HUES64 (cell line): ENCODE measurements at regions not wholly inside any gene's neighbourhood (a gene's known extent, or its start where the extent isn't known, plus 50 kb on each side); places are given as distances from the start of the nearest gene placed in this dataset.

Experiments used
- H3K27ac ChIP-seq: 2 replicates; pipeline ENCODE4 v1.7.0; 2013; ENCODE audit warnings: low read depth, low read length, inconsistent platforms
- H3K27me3 ChIP-seq: 2 replicates; pipeline ENCODE4 v1.6.1; 2013; ENCODE audit warnings: mild to moderate bottlenecking, low read length; ENCODE audit not compliant: insufficient read depth
- H3K36me3 ChIP-seq: 2 replicates; pipeline ENCODE4 v1.6.1; 2013; ENCODE audit warnings: mild to moderate bottlenecking, low read length; ENCODE audit not compliant: insufficient read depth
- H3K4me1 ChIP-seq: 2 replicates; pipeline ENCODE4 v1.6.1; 2013; ENCODE audit warnings: mild to moderate bottlenecking, low read length, moderate library complexity; ENCODE audit not compliant: insufficient read depth
- H3K4me3 ChIP-seq: 2 replicates; pipeline ENCODE4 v1.5.1; 2013; ENCODE audit warnings: mild to moderate bottlenecking, low read length, moderate library complexity
- H3K9ac ChIP-seq: 2 replicates; pipeline ENCODE4 v1.6.1; 2013; ENCODE audit warnings: mild to moderate bottlenecking, low read depth, low read length
- H3K9me3 ChIP-seq: 2 replicates; pipeline ENCODE4 v1.6.1; 2013; ENCODE audit warnings: low read depth, low read length; ENCODE audit not compliant: insufficient read depth
- WGBS: fragments of 150-250, 120-280 bp; methylation state at CpG from one replicate; pipeline ENCODE4 v1.1.7; 2013; ENCODE audit warnings: missing lambda C conversion rate; 5-methylcytosine and 5-hydroxymethylcytosine counted together

GRCh38 chr13:84029396-84029795, 147.1 kb upstream of the SLITRK1 start:
- no peaks in the 10 kb centered on the region for H3K36me3 ChIP-seq
- H3K27me3 ChIP-seq: peaks cover 19% of the 10 kb centered on the region
- no peak overlapping the region for H3K9ac ChIP-seq
- H3K4me3 ChIP-seq: no peak overlapping the region
- H3K9me3 ChIP-seq: no peaks in the 10 kb centered on the region; the same call in 1 of the 2 replicates
- 96% methylated on average over 3 of the region's 4 CpGs for WGBS
- H3K27ac ChIP-seq: no peak overlapping the region
- H3K4me1 ChIP-seq: peaks cover 14% of the 10 kb centered on the region

- H3K36me3 ChIP-seq: no peaks in the 10 kb centered on the region
- WGBS: no CpG with 5 or more reads among the region's 1 CpG
- H3K4me1 ChIP-seq: peaks cover 14% of the 10 kb centered on the region
- no peak overlapping the region for H3K27ac ChIP-seq
- no peak overlapping the region for H3K4me3 ChIP-seq
- H3K27me3 ChIP-seq: peaks cover 25% of the 10 kb centered on the region
- H3K9me3 ChIP-seq: no peaks in the 10 kb centered on the region; the same call in 1 of the 2 replicates
- no peak overlapping the region for H3K9ac ChIP-seq
Measured at GRCh38 chr13:84025824-84026223, 143.6 kb upstream of the SLITRK1 start.

- H3K36me3 ChIP-seq: no peaks in the 10 kb centered on the region
- no peak overlapping the region for H3K27ac ChIP-seq
- H3K27me3 ChIP-seq: no peaks in the 10 kb centered on the region
- no peaks in the 10 kb centered on the region for H3K4me1 ChIP-seq
- 96% methylated on average over 9 of the region's 9 CpGs for WGBS
- H3K9me3 ChIP-seq: no peaks in the 10 kb centered on the region
- no peak overlapping the region for H3K4me3 ChIP-seq
- no peak overlapping the region for H3K9ac ChIP-seq
Measured at GRCh38 chr13:83996415-83996814, 114.1 kb upstream of the SLITRK1 start.

GRCh38 chr13:83995930-83996329, 113.7 kb upstream of the SLITRK1 start:
- no peaks in the 10 kb centered on the region for H3K36me3 ChIP-seq
- H3K9me3 ChIP-seq: no peaks in the 10 kb centered on the region
- H3K4me1 ChIP-seq: no peaks in the 10 kb centered on the region
- WGBS: 96% methylated on average over 7 of the region's 7 CpGs
- H3K27ac ChIP-seq: no peak overlapping the region
- H3K9ac ChIP-seq: no peak overlapping the region
- no peak overlapping the region for H3K4me3 ChIP-seq
- H3K27me3 ChIP-seq: no peaks in the 10 kb centered on the region

GRCh38 chr13:83992566-83993358, 110.5 kb upstream of the SLITRK1 start:
- Histone ChIP-seq H3K9me3 (no peaks in the 10 kb centered on the region), H3K9ac (no peak overlapping the region), H3K27me3 (no peaks in the 10 kb centered on the region), H3K4me3 (no peak overlapping the region), H3K36me3 (no peaks in the 10 kb centered on the region), H3K27ac (no peak overlapping the region), H3K4me1 (peaks cover 4% of the 10 kb centered on the region; the same call in 1 of the 2 replicates)
- WGBS: 93% methylated on average over 12 of the region's 13 CpGs

- Histone ChIP-seq H3K27ac (no peak overlapping the region), H3K9me3 (no peaks in the 10 kb centered on the region), H3K36me3 (no peaks in the 10 kb centered on the region), H3K4me1 (peaks cover 4% of the 10 kb centered on the region; the same call in 1 of the 2 replicates), H3K9ac (no peak overlapping the region), H3K4me3 (no peak overlapping the region), H3K27me3 (no peaks in the 10 kb centered on the region)
- WGBS: 100% methylated on average over 1 of the region's 1 CpG
Measured at GRCh38 chr13:83987394-83987793, 105.1 kb upstream of the SLITRK1 start.

GRCh38 chr13:83984793-83985192, 102.5 kb upstream of the SLITRK1 start:
- Histone ChIP-seq H3K36me3 (no peaks in the 10 kb centered on the region), H3K27me3 (no peaks in the 10 kb centered on the region), H3K4me1 (peaks cover 22% of the 10 kb centered on the region), H3K9ac (no peak overlapping the region), H3K27ac (no peak overlapping the region), H3K4me3 (no peak overlapping the region), H3K9me3 (no peaks in the 10 kb centered on the region)
- WGBS: 86% methylated on average over 1 of the region's 1 CpG

- Histone ChIP-seq H3K27me3 (no peaks in the 10 kb centered on the region), H3K4me1 (peaks cover 33% of the 10 kb centered on the region), H3K9ac (no peak overlapping the region), H3K36me3 (no peaks in the 10 kb centered on the region), H3K4me3 (no peak overlapping the region), H3K27ac (no peak overlapping the region), H3K9me3 (no peaks in the 10 kb centered on the region)
- WGBS: 95% methylated on average over 5 of the region's 5 CpGs
Measured at GRCh38 chr13:83980331-83980730, 98.1 kb upstream of the SLITRK1 start.

GRCh38 chr13:83975655-83976165, 93.4 kb upstream of the SLITRK1 start:
- Histone ChIP-seq H3K27ac (no peak overlapping the region), H3K36me3 (no peaks in the 10 kb centered on the region), H3K27me3 (no peaks in the 10 kb centered on the region), H3K4me3 (no peak overlapping the region), H3K9me3 (no peaks in the 10 kb centered on the region), H3K4me1 (peaks cover 39% of the 10 kb centered on the region), H3K9ac (no peak overlapping the region)

- Histone ChIP-seq H3K4me1 (no peaks in the 10 kb centered on the region), H3K4me3 (no peak overlapping the region), H3K9me3 (no peaks in the 10 kb centered on the region), H3K9ac (no peak overlapping the region), H3K27me3 (no peaks in the 10 kb centered on the region), H3K36me3 (no peaks in the 10 kb centered on the region), H3K27ac (no peak overlapping the region)
- 90% methylated on average over 1 of the region's 1 CpG for WGBS
Measured at GRCh38 chr13:83958531-83958930, 76.3 kb upstream of the SLITRK1 start.

- WGBS: over 99% methylated on average over 3 of the region's 3 CpGs
- Histone ChIP-seq H3K27ac (no peak overlapping the region), H3K36me3 (no peaks in the 10 kb centered on the region), H3K4me3 (no peak overlapping the region), H3K27me3 (no peaks in the 10 kb centered on the region), H3K9me3 (no peaks in the 10 kb centered on the region), H3K4me1 (no peaks in the 10 kb centered on the region), H3K9ac (no peak overlapping the region)
Measured at GRCh38 chr13:83955011-83955410, 72.7 kb upstream of the SLITRK1 start.
